Panc1 (cell line): ENCODE measurements at regions not wholly inside any gene's neighbourhood (a gene's known extent, or its start where the extent isn't known, plus 50 kb on each side); places are given as distances from the start of the nearest gene placed in this dataset.
"Not testable (repeated sequence)": the region's sequence is repeated elsewhere in the genome, so short reads cannot be mapped to it uniquely, and the experiment has no call there.

Experiments
- ATAC-seq: fragments of 200-7000 bp; cut with Tn5 transposase; 2 replicates; pipeline ENCODE4 v1.9.1; 2020; ENCODE audit warnings: mild to moderate bottlenecking, moderate library complexity
- BruUV-seq: library from RNA; stranded (reverse); fragments of 400-500 nt; replicated peaks from 2 replicates; lab custom pipeline; 2021; lab: Mats Ljungman, UMichigan
- CTCF ChIA-PET: fragments of 300-600 bp; sonication (Branson Sonifier 250); formaldehyde crosslinking; loops from one replicate; lab custom pipeline; 2022; ENCODE audit warnings: antibody characterized with exemption; lab: Charles Lee
- POLR2A ChIA-PET: fragments of 300-600 bp; sonication (Branson Sonifier 250); formaldehyde crosslinking; loops from one replicate; lab custom pipeline; 2022; ENCODE audit warnings: antibody characterized with exemption; lab: Charles Lee
- DNase-seq: peaks from one replicate; pipeline ENCODE4 v3.0.0-alpha.2; 2010; ENCODE audit warnings: low read depth, low spot score
- H3K27ac ChIP-seq: 2 replicates; pipeline ENCODE4 v1.5.1; 2011; ENCODE audit warnings: mild to moderate bottlenecking, low read length, inconsistent platforms
- H3K27me3 ChIP-seq: fragments of 200-500 bp; sonication (Bioruptor generic); 2 replicates; pipeline ENCODE4 v1.6.0; 2014; ENCODE audit warnings: low read length, inconsistent platforms; ENCODE audit not compliant: control insufficient read depth, insufficient read depth
- H3K36me3 ChIP-seq: fragments of 200-500 bp; sonication (Bioruptor generic); 2 replicates; pipeline ENCODE4 v1.5.1; 2014; ENCODE audit warnings: inconsistent platforms, mild to moderate bottlenecking, low read length, moderate library complexity; ENCODE audit not compliant: control insufficient read depth, insufficient read depth
- H3K4me1 ChIP-seq: 2 replicates; pipeline ENCODE4 v1.5.1; 2011; ENCODE audit warnings: inconsistent platforms, mild to moderate bottlenecking, low read length, moderate library complexity; ENCODE audit not compliant: control insufficient read depth, insufficient read depth
- H3K4me3 ChIP-seq, 2 experiments: 2 replicates each; pipeline ENCODE4 v1.5.1; 2011 to 2012; ENCODE audit warnings: low read depth in 2 of 2, low read length in 2 of 2, mild to moderate bottlenecking in 2 of 2, inconsistent platforms in 1 of 2, moderate library complexity in 1 of 2
- H3K9me3 ChIP-seq: fragments of 200-500 bp; sonication (Bioruptor generic); 2 replicates; pipeline ENCODE4 v1.5.1; 2014; ENCODE audit warnings: low read depth, mild to moderate bottlenecking, inconsistent platforms, low read length, moderate library complexity; ENCODE audit not compliant: control insufficient read depth, insufficient read depth
- CTCF ChIP-seq: fragments of 450-650 bp; IDR thresholded peaks from 2 replicates; pipeline ENCODE4 v1.5.1; 2017; ENCODE audit warnings: mild to moderate bottlenecking
- POLR2AphosphoS5 ChIP-seq: IDR thresholded peaks from 2 replicates; pipeline ENCODE4 v1.6.1; 2012; ENCODE audit warnings: mild to moderate bottlenecking, low read depth, low read length, moderate library complexity
- REST ChIP-seq, 2 experiments: IDR thresholded peaks; 2 replicates each; pipeline ENCODE4 v1.6.1; 2011 to 2012; ENCODE audit warnings: low read depth in 2 of 2, control low read depth in 1 of 2, low read length in 1 of 2, mild to moderate bottlenecking in 1 of 2, moderate library complexity in 1 of 2; ENCODE audit not compliant: insufficient read depth in 1 of 2
- SIN3A ChIP-seq: IDR thresholded peaks from 2 replicates; pipeline ENCODE4 v1.6.1; 2012; ENCODE audit warnings: low read depth, mild to moderate bottlenecking, low read length, moderate library complexity, borderline replicate concordance; ENCODE audit not compliant: insufficient read depth
- TCF7L2 ChIP-seq: IDR thresholded peaks from 2 replicates; pipeline ENCODE4 v1.6.1; 2011; ENCODE audit warnings: mild to moderate bottlenecking, low read depth, low read length, inconsistent platforms
- in situ Hi-C: cut with HindIII; loops from 2 replicates; pipeline ENCODE4 v1.10.0; 2016; ENCODE audit warnings: low sequenced_read_pairs, low pct_unique_long_range_greater_than_20kb
- intact Hi-C: fragments of 100-400 bp; cut with micrococcal nuclease; formaldehyde crosslinking; loops from one replicate; pipeline ENCODE4 v1.10.0; 2022; ENCODE audit not compliant: unreplicated experiment

- ATAC-seq = no peak
- Histone ChIP-seq H3K4me3 (no peak overlapping the region), H3K9me3 (no peaks in the 10 kb centered on the region; the same call in 1 of the 2 replicates), H3K27me3 (no peaks in the 10 kb centered on the region), H3K36me3 (no peaks in the 10 kb centered on the region), H3K4me1 (no peaks in the 10 kb centered on the region), H3K27ac (no peak overlapping the region)
- intact Hi-C loops = no loop called here
- TF ChIP-seq SIN3A (no peak), POLR2AphosphoS5 (no peak), REST (IDR thresholded peaks at IDR 0.05; ENCODE audit: insufficient read depth in 1 of 2, low read depth in 2 of 2, low read length in 1 of 2) (no peak), TCF7L2 (no peak), CTCF (no peak)
- CTCF ChIA-PET = no interaction called here
- POLR2A ChIA-PET = no interaction called here
- BruUV-seq = no TSS peak
- in situ Hi-C loops = no loop called here
- DNase-seq = no peak
Observed at GRCh38 chr3:110946810-110947209, 124.8 kb upstream of the NECTIN3 start.

- in situ Hi-C loops, BruUV-seq, POLR2A ChIA-PET: not testable (repeated sequence)
Observed at GRCh38 chr3:110949194-110949593, 122.4 kb upstream of the NECTIN3 start.

GRCh38 chr3:110955301-110955880 lies 116.2 kb upstream of the NECTIN3 start:
- H3K4me1 ChIP-seq = no peaks in the 10 kb centered on the region
- H3K4me3 ChIP-seq = no peak overlapping the region
- intact Hi-C loops = no loop called here
- no peak for TF ChIP-seq TCF7L2
- no peak for TF ChIP-seq CTCF
- TF ChIP-seq SIN3A = no peak
- TF ChIP-seq POLR2AphosphoS5 = no peak
- no peak for TF ChIP-seq REST (IDR thresholded peaks at IDR 0.05; ENCODE audit: insufficient read depth in 1 of 2, low read depth in 2 of 2, low read length in 1 of 2)
- in situ Hi-C loops = no loop called here
- no peaks in the 10 kb centered on the region for H3K9me3 ChIP-seq
- POLR2A ChIA-PET = interaction anchor here (0.6 kb wide), 1 partner anchor 327 kb away, joined by 4 read pairs; no protein-coding TSS in a partner anchor
- H3K27me3 ChIP-seq = no peaks in the 10 kb centered on the region
- no TSS peak for BruUV-seq
- DNase-seq (no peak), ATAC-seq (no peak)
- no peaks in the 10 kb centered on the region for H3K36me3 ChIP-seq
- CTCF ChIA-PET = no interaction called here
- no peak overlapping the region for H3K27ac ChIP-seq

More at GRCh38 chr3:110949194-110949593, 122.4 kb upstream of the NECTIN3 start:
- H3K4me3 ChIP-seq, ATAC-seq, H3K36me3 ChIP-seq, intact Hi-C loops, H3K27me3 ChIP-seq, H3K27ac ChIP-seq, DNase-seq, CTCF ChIA-PET, H3K4me1 ChIP-seq, H3K9me3 ChIP-seq: not testable (repeated sequence)
